SJSA1 (cell line): ENCODE measurements at regions not wholly inside any gene's neighbourhood (a gene's known extent, or its start where the extent isn't known, plus 50 kb on each side); places are given as distances from the start of the nearest gene placed in this dataset.

Source experiments
- DNase-seq, 2 experiments: peaks; one replicate each; pipeline ENCODE4 v3.0.0-alpha.2; 2015 to 2020; ENCODE audit warnings: low spot score in 2 of 2, low read depth in 1 of 2
- H3K27ac ChIP-seq: fragments of 250-450 bp; sonication (Bioruptor Pico); 2 replicates; pipeline ENCODE4 v1.5.1; 2020; ENCODE audit warnings: mild to moderate bottlenecking, moderate library complexity
- H3K27me3 ChIP-seq: fragments of 250-450 bp; sonication (Bioruptor Pico); replicated peaks from 2 replicates; pipeline ENCODE4 v1.5.1; 2020; ENCODE audit warnings: mild to moderate bottlenecking, moderate library complexity
- H3K36me3 ChIP-seq: fragments of 250-450 bp; sonication (Bioruptor Pico); 2 replicates; pipeline ENCODE4 v1.5.1; 2020; ENCODE audit warnings: mild to moderate bottlenecking
- H3K4me1 ChIP-seq: fragments of 250-450 bp; sonication (Bioruptor Pico); replicated peaks from 2 replicates; pipeline ENCODE4 v1.6.1; 2021; ENCODE audit warnings: mild to moderate bottlenecking
- H3K4me3 ChIP-seq: fragments of 250-450 bp; sonication (Bioruptor Pico); 2 replicates; pipeline ENCODE4 v1.5.1; 2020; ENCODE audit warnings: mild to moderate bottlenecking
- H3K9me3 ChIP-seq: fragments of 250-450 bp; sonication (Bioruptor Pico); replicated peaks from 2 replicates; pipeline ENCODE4 v1.5.1; 2020; ENCODE audit warnings: mild to moderate bottlenecking

DNA sequence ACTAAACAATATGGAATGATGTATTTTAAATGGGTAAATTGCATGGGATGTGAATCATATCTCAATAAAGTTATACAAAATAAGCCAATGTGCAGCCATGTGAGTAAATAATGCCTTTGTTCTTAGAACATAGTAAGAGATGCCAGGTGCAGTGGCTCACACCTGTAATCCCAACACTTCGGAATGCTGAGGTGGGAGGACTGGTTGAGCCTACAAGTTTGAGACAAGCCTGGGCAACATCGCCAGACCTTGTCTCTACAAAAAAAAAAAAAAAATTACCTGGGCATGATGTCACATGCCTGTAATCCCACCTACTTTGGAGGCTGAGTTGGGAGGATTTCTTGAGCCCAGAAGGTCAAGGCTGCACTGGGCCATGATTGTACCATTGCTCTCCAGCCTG is 230.7 kb downstream of the RFC3 start:
- no peaks in the 10 kb centered on the region for H3K27me3 ChIP-seq
- no peaks in the 10 kb centered on the region for H3K9me3 ChIP-seq
- no peaks in the 10 kb centered on the region for H3K36me3 ChIP-seq
- no peak overlapping the region for H3K4me3 ChIP-seq
- no peak for DNase-seq
- H3K4me1 ChIP-seq, result peaks cover 23% of the 10 kb centered on the region
- no peak overlapping the region for H3K27ac ChIP-seq

DNA sequence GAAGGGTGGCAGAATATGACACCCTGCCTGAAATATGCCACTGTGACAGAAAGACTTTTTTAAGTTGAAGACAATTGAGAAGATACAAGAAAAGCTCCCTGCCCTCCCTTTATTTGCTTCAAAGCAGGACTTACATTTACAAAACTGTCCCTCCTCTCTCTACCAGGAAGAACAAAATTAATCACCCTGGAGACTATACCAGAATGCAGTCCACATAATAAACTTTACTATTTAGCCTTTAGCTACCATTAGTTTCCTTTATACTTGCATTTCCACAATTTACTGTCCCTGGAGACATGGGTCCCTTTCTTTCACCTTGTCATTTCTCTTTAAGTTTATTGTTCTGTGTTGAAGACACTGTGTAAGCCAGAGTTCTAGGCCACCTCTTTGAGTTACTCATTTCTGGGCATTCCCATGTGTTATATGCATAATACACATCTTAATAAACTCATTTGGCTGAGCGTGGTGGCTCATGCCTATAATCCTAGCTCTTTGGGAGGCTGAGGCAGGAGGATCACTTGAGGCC is 238.8 kb downstream of the RFC3 start:
- H3K27ac ChIP-seq, result no peak overlapping the region
- no peak overlapping the region for H3K4me3 ChIP-seq
- DNase-seq, result no peak
- H3K9me3 ChIP-seq, result no peaks in the 10 kb centered on the region
- peaks cover 9% of the 10 kb centered on the region; the same call in 1 of the 2 replicates for H3K4me1 ChIP-seq
- no peaks in the 10 kb centered on the region for H3K27me3 ChIP-seq
- H3K36me3 ChIP-seq, result no peaks in the 10 kb centered on the region

DNA sequence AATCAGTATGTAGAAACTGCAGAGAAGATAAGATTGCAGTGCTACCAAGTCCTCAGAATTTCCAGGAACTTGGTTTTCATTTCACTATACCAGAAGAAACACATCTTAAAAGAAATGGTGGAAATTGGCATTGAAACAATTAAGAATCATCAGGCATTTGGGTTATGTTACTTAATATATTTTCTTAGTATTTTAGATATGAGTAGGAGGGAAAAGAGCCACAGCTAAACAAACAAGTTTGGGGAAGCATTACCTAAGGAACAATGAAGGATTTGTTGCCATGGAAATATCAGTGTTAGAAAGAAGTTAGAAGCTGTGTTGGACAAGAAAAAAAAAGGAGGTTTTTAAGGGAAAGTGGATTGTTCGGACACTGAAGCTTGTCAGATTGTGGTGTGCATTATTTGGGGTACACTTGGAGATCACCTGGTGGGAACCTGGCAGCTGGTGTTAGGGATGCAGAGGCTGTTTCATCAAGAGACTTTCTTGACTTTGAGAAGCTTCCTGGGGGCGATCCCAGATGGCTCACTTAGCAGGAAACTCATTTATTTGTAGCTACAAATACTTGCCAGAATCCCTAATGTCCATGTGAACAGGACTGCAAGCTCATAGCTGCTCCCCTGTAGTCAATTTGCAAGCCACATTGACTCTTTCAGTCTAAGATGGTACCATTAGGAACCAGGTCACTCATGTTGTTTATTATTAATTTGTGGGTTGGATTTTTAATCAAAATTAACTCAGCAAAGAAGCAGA is 246.7 kb downstream of the RFC3 start:
- Histone ChIP-seq H3K4me1 (peaks cover 2% of the 10 kb centered on the region), H3K27ac (no peak overlapping the region), H3K9me3 (no peaks in the 10 kb centered on the region), H3K4me3 (no peak overlapping the region), H3K27me3 (no peaks in the 10 kb centered on the region), H3K36me3 (no peaks in the 10 kb centered on the region)
- DNase-seq, result no peak

DNA sequence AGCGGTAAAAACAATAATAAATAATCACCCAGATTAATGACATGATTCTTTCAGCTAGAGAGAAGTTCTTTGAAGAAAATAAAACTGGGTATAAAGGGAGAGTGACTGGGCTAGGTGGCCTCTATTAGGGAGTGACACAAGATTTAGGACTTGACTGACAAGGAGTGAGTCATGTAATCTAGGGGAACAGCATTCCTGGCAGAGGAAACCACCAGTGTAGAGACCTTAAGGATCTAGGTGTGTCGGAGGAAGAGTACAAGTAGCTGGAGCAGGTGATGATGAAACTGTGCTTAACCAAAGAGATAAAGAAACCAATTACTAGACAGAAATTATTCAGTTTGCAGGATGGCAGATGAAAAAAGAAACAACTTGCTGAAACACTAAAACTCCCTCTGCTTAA is 248.0 kb downstream of the RFC3 start:
- Histone ChIP-seq H3K27me3 (no peaks in the 10 kb centered on the region), H3K36me3 (no peaks in the 10 kb centered on the region), H3K9me3 (no peaks in the 10 kb centered on the region), H3K4me3 (no peak overlapping the region), H3K4me1 (peaks cover 11% of the 10 kb centered on the region), H3K27ac (no peak overlapping the region)
- no peak for DNase-seq

DNA sequence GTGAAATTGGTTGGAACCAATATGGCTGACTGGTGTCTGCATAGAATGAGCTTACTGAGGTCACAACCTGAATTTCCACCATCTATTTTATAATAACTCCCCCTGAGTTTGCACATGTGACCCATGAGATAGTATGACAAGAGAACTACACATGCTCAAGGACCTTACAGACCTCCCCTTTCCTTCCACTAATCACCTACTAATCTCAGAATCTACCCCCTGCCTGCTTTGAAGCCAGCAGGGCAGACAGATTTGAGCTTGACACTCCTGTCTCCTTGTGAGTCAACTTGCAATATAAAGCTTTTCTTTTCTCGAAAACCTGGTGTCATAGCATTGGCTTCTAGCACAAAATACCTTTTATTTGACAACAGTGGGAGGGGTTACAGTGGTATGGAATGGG is 248.4 kb downstream of the RFC3 start:
- Histone ChIP-seq H3K9me3 (no peaks in the 10 kb centered on the region), H3K27ac (no peak overlapping the region), H3K4me3 (no peak overlapping the region), H3K4me1 (peaks cover 11% of the 10 kb centered on the region), H3K36me3 (no peaks in the 10 kb centered on the region), H3K27me3 (no peaks in the 10 kb centered on the region)
- DNase-seq, result no peak

DNA sequence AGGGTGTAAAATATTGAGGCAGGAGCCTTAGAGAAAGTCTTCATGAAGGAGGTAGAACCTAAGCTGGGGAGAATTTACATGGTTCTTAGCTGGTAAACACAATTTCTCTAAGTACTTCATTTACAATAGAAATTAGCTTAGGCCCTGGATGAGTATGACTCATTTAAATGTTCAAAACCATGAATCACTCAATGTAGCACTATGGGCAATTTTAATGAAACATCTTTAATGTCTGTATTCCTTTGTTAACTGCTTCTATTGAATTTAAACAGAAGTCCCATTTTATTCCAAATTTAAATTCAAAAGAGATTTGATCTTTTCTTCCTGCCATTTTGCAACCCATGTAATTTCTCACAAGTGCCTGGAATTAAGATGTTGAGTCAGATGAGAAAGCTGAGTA is 252.1 kb downstream of the RFC3 start:
- no peaks in the 10 kb centered on the region for H3K27me3 ChIP-seq
- peaks cover 11% of the 10 kb centered on the region for H3K4me1 ChIP-seq
- peak in 1 of 2 experiments; percentile 23 for DNase-seq
- H3K27ac ChIP-seq, result no peak overlapping the region; the same call in 1 of the 2 replicates
- H3K36me3 ChIP-seq, result no peaks in the 10 kb centered on the region
- no peak overlapping the region for H3K4me3 ChIP-seq
- H3K9me3 ChIP-seq, result no peaks in the 10 kb centered on the region

DNA sequence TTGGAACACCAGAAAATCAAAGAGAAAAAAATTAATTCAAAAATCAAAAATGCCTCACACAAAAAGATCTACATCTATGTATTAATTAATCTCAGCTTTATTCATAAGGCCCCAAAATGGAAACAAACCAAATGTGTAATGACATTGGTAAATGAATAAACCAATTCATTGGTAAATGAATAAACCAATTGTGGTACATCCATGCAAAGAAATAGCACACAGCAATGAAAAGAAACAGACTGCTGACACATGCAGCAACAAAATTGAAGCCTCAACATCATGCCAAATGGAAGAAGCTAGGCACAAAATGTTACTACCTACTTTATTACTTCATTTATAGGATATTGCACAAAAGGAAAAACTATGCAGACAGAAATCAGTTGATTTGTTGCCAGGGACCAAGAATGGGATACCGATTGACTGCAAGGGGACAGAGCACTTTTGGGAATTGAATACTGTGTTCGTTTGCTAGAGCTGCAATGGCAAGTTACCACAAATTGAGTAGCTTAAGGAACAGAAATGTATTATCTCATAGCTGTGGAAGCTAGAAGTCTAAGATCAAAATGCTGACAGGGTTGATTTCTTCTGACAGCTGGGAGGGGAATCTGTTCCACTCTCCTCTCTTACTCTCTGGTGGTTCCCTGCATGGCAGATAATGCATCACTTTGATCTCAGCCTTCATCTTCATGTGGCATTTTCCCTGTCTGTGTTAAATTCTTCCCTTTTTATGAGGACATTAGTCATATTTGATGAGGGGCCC is 252.8 kb downstream of the RFC3 start:
- Histone ChIP-seq H3K27me3 (no peaks in the 10 kb centered on the region), H3K9me3 (no peaks in the 10 kb centered on the region), H3K36me3 (no peaks in the 10 kb centered on the region), H3K4me3 (no peak overlapping the region), H3K4me1 (peaks cover 11% of the 10 kb centered on the region), H3K27ac (no peak overlapping the region; the same call in 1 of the 2 replicates)
- DNase-seq, result no peak

DNA sequence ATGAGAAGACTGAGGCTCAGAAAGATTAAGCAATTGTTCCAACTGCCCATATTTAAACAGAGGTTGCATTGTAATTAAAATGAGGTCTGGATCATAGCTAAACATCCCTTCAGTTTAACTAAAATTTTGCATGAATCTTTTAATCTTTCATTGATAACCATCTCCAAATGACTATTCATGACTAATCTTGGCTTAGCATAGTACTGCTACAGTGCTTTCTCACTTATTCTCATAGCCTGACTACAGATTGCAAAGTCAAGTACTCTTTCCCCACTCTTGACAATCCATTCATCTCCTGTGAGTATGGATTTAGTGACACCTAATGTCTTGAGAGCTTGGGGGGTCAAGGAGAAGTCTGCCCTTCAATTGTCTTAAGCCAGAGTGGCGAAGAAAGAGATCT is 258.4 kb downstream of the RFC3 start:
- peaks cover 19% of the 10 kb centered on the region for H3K4me1 ChIP-seq
- no peak overlapping the region for H3K4me3 ChIP-seq
- H3K27ac ChIP-seq, result no peak overlapping the region
- no peaks in the 10 kb centered on the region for H3K27me3 ChIP-seq
- no peaks in the 10 kb centered on the region for H3K36me3 ChIP-seq
- H3K9me3 ChIP-seq, result no peaks in the 10 kb centered on the region
- DNase-seq, result no peak

DNA sequence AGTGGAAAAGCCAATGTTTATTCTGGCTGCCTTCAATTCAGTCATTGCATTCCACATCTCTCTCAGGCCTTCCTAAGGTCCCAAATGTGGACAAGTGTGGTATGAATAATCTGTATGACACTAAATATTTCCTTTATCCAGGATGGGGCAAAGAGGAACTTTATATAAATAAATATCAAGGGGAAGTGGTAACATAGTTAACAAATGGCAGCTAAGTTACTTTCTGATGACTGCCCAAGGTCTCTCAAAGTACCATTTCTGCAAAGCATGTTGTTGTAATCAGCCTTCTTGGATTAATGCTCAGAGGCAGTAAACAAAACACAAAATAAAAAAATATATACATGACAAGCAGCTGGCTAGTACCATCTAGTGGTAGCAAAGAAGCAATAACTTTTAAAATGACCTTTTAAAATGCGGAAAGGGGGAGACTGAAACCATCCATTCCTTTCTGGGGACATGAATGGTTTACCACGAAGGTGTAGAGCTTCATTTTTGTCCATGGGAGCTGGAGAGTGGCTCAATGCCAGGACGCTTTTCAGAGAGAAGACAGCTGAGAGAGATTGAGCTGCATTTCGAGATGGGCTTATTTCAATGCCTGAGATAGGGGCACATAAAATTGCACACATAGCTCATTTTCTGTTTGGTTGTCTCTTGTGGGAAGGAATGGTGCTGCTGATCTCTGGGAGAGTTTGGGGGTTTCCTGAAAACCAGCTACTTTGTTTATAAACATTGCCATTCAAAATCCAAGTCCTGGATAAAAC is 259.2 kb downstream of the RFC3 start:
- Histone ChIP-seq H3K27me3 (no peaks in the 10 kb centered on the region), H3K4me3 (no peak overlapping the region), H3K27ac (no peak overlapping the region; the same call in 1 of the 2 replicates), H3K4me1 (peaks cover 19% of the 10 kb centered on the region), H3K9me3 (no peaks in the 10 kb centered on the region), H3K36me3 (no peaks in the 10 kb centered on the region)
- peak in 1 of 2 experiments; percentile 65 for DNase-seq

DNA sequence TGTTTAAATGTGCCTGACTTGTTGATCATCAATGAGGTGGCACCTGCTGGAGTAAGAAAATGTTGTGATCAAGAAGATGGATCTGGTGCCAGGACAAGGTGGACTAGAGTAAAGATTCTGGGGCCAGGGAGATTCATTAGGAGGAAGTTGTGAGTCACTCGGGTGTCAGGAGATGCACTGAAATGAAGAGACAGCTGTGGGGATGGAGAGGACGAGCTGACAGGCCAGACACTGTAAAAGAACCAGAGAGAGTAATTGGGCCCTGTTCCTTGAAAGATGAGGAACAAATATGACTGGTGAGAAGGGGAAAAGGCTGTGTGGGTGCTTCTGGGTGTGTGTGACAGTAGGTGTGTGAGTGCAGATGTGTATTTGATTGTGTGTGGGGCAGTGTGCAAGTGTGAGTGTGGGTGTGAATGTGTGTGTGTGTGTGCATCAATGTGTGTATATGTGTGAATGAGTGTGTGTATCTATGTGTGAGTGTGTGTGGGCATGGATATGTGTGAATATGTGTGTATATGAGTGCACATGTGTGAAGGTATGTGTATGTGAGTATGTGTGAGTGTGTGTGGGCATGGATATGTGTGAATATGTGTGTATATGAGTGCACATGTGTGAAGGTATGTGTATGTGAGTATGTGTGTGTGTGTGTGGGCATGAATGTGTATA is 260.5 kb downstream of the RFC3 start:
- no peak for DNase-seq
- H3K4me1 ChIP-seq, result peaks cover 19% of the 10 kb centered on the region

DNA sequence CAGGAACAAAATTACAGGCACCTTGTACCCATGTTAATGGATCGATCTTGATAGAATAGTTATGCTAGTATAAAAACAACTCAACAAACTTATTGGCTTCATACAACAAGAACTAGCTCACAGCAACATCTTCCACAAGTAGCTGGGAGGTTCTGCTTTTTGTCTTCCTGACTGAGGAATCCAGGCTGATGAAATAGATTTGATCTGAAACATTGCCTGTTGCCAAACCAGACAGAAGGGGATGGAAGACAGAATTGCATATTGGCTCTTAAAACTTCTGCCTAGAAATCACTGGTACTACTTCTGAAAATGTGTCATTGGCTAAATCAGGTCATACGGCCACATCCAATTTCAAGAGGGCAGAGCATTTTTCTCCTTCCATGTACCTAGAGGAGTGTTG is 267.3 kb downstream of the RFC3 start:
- H3K27me3 ChIP-seq, result no peaks in the 10 kb centered on the region
- H3K4me1 ChIP-seq, result no peaks in the 10 kb centered on the region
- H3K36me3 ChIP-seq, result no peaks in the 10 kb centered on the region
- H3K27ac ChIP-seq, result no peak overlapping the region
- DNase-seq, result no peak
- H3K9me3 ChIP-seq, result no peaks in the 10 kb centered on the region
- H3K4me3 ChIP-seq, result no peak overlapping the region

More for the DNA sequence above, 260.5 kb downstream of the RFC3 start:
- H3K36me3 ChIP-seq, result no peaks in the 10 kb centered on the region
- no peak overlapping the region for H3K27ac ChIP-seq
- H3K9me3 ChIP-seq, result no peaks in the 10 kb centered on the region
- H3K27me3 ChIP-seq, result no peaks in the 10 kb centered on the region
- H3K4me3 ChIP-seq, result no peak overlapping the region

DNA sequence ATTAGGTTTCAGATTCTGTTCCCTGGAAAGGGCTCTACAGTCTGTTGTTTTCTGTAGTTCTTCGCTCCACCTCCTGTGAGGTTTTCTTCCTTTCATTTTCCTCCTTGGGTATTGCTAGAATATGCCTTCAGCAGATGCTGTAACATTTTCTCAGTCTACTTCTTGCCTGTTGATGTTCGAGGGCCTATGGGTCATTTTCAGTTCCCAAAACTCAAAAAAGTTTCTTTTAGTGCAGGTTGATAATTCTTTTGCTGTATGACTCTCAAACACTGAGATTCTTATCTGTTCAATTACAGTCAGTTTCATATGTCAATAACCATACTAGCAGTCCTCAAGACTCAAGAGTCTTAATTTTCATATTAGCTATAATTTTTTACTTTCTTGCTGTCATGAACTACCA is 268.3 kb downstream of the RFC3 start:
- H3K4me3 ChIP-seq, result no peak overlapping the region

DNA sequence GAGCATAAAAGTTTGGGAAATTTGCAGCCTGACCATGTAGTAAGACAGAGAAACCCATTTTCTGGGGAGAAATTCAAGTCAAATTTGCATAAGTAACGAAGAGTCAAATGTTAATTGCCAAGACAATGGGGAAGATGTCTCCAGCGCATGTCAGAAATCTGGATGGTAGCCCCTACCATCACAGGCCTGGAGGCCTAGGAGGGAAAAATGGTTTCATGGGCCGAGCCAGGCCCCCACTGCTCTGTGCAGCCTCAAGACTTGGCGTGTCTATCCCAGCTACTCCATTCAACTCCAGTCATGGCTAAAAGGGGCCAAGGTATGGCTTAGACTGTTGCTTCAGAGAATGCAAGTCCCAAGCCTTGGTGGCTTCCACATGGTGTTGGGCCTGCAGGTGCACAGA is 269.8 kb downstream of the RFC3 start:
- no peak for DNase-seq
- Histone ChIP-seq H3K4me1 (no peaks in the 10 kb centered on the region), H3K27me3 (no peaks in the 10 kb centered on the region), H3K9me3 (no peaks in the 10 kb centered on the region), H3K4me3 (no peak overlapping the region), H3K27ac (no peak overlapping the region), H3K36me3 (no peaks in the 10 kb centered on the region)

More for the DNA sequence above, 268.3 kb downstream of the RFC3 start:
- Histone ChIP-seq H3K27ac (no peak overlapping the region), H3K9me3 (no peaks in the 10 kb centered on the region), H3K36me3 (no peaks in the 10 kb centered on the region), H3K4me1 (no peaks in the 10 kb centered on the region), H3K27me3 (no peaks in the 10 kb centered on the region)
- no peak for DNase-seq
